Upper lobe of right lung (tissue), 1 donor: ENCODE measurements at regions not wholly inside any gene's neighbourhood (a gene's known extent, or its start where the extent isn't known, plus 50 kb on each side); places are given as distances from the start of the nearest gene placed in this dataset.

ENCODE experiments used
- ATAC-seq: fragments of 200-7000 bp; cut with Tn5 transposase; one replicate; pipeline ENCODE4 v1.9.1; 2020; ENCODE audit warnings: mild to moderate bottlenecking, moderate library complexity
- DNase-seq: peaks from one replicate; pipeline ENCODE4 v3.0.0-alpha.2; 2020
- H3K27ac ChIP-seq: fragments of 200-600 bp; one replicate; pipeline ENCODE4 v1.8.0; 2022
- H3K27me3 ChIP-seq: fragments of 200-600 bp; one replicate; pipeline ENCODE4 v1.8.0; 2022; ENCODE audit warnings: mild to moderate bottlenecking
- H3K36me3 ChIP-seq: fragments of 200-600 bp; one replicate; pipeline ENCODE4 v1.8.0; 2022
- H3K4me1 ChIP-seq: fragments of 200-600 bp; one replicate; pipeline ENCODE4 v1.8.0; 2022
- H3K4me3 ChIP-seq: fragments of 200-600 bp; one replicate; pipeline ENCODE4 v1.8.0; 2022; ENCODE audit warnings: mild to moderate bottlenecking
- H3K9me3 ChIP-seq: fragments of 200-600 bp; one replicate; pipeline ENCODE4 v1.8.0; 2022
- intact Hi-C: fragments of 100-400 bp; cut with DNase I; formaldehyde crosslinking; loops from one replicate; pipeline ENCODE4 v1.11.0; 2022
- TF ChIP-seq, protein P1 (sequence below): fragments of 200-600 bp; IDR thresholded peaks from one replicate; pipeline ENCODE4 v1.8.0; 2022; ENCODE audit warnings: antibody characterized with exemption
- donor health status: DM: no; HTN: yes; CAD: no; lungs with severe emphysema.

DNA sequence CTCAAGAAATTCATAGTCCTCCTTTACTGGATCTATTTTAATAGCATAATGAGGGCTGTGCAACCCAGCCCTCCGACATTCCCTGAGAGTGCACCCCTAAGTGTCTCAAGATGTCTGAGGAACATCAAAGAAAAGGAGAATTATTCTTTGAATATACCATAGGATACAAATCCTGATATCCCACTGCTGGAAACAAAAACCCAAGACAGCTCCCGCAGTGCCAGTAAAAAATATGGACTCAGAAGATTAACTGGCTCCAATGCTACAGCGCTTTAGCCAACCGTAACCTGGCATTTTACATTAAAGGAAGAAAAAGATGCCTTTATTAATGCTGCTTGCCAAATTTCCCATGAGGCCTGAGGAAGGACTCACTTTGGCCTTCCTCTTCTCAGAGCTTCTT lies 168.4 kb downstream of the TTC32 start:
- TF ChIP-seq, protein P1, sequence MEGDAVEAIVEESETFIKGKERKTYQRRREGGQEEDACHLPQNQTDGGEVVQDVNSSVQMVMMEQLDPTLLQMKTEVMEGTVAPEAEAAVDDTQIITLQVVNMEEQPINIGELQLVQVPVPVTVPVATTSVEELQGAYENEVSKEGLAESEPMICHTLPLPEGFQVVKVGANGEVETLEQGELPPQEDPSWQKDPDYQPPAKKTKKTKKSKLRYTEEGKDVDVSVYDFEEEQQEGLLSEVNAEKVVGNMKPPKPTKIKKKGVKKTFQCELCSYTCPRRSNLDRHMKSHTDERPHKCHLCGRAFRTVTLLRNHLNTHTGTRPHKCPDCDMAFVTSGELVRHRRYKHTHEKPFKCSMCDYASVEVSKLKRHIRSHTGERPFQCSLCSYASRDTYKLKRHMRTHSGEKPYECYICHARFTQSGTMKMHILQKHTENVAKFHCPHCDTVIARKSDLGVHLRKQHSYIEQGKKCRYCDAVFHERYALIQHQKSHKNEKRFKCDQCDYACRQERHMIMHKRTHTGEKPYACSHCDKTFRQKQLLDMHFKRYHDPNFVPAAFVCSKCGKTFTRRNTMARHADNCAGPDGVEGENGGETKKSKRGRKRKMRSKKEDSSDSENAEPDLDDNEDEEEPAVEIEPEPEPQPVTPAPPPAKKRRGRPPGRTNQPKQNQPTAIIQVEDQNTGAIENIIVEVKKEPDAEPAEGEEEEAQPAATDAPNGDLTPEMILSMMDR: no peak
- no peak overlapping the region for H3K27ac ChIP-seq
- H3K27me3 ChIP-seq: no peaks in the 10 kb centered on the region
- no peak overlapping the region for H3K4me3 ChIP-seq
- intact Hi-C loops: no loop called here
- no peaks in the 10 kb centered on the region for H3K9me3 ChIP-seq
- ATAC-seq (no peak), DNase-seq (no peak)
- no peaks in the 10 kb centered on the region for H3K4me1 ChIP-seq
- H3K36me3 ChIP-seq: no peaks in the 10 kb centered on the region

DNA sequence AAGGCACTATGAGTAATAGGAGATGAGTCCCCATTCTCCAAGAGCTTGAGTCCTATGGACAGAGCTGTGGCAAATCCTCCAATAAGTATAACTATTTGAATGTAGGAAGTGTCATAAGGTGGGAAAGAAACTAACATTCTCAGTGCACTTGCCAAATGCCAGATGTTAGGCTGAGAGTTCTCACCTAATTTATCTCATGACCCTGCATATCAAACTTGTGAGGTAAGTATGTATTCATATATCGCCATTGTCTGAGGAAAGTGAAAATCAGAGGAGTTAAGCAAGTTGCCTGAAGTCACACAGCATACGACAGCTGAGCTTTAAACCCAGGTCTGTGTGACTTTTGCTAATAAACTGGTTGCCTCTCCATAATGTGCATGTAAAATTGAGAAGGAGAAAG lies 169.5 kb downstream of the TTC32 start:
- Histone ChIP-seq H3K4me1 (no peaks in the 10 kb centered on the region), H3K36me3 (no peaks in the 10 kb centered on the region), H3K4me3 (no peak overlapping the region), H3K27me3 (no peaks in the 10 kb centered on the region), H3K9me3 (no peaks in the 10 kb centered on the region), H3K27ac (no peak overlapping the region)
- DNase-seq: no peak
- TF ChIP-seq, protein P1: no peak
- intact Hi-C loops: no loop called here
- ATAC-seq: no peak

DNA sequence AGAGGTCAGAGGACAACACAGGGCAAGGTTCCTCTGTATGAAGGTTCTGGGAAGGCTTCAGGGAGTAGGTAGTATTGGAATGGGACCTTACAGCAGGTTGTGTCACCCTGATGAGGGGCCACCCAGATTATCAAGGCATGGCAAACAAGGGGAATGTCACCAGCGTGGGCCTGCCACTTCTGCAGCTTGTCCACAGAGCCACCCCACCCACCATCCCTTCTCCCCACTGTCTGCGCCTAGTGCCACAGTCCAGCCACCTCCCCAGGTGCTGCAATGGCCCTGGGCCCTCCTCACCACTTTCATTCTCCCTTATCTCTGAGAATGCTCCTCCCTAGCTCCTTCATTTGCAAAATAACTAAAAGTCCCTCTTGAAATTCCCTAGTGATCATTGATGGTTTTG lies 170.3 kb downstream of the TTC32 start:
- Histone ChIP-seq H3K4me1 (no peaks in the 10 kb centered on the region), H3K9me3 (no peaks in the 10 kb centered on the region), H3K27me3 (no peaks in the 10 kb centered on the region), H3K36me3 (no peaks in the 10 kb centered on the region), H3K4me3 (no peak overlapping the region), H3K27ac (no peak overlapping the region)
- intact Hi-C loops: no loop called here
- TF ChIP-seq, protein P1: no peak
- DNase-seq (no peak), ATAC-seq (no peak)

DNA sequence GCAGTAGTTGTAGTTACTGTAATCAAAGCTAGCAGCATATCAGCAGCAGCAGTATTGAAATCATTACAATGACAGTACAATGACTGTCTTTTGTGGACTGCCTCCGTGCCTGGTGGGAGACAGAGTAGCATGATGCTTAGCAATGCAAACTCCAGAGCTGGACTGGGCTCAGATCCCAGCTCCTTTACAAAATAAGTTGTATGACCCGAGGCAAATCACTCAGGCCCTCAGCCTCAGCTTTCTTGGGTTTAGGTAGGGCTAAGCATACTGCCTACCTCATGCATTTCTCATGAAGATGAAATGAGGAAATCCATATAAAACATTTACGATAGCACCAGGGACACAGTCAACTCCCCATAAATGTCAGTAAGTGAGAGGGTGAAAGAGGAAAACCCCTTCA lies 170.7 kb downstream of the TTC32 start:
- intact Hi-C loops: no loop called here
- no peaks in the 10 kb centered on the region for H3K36me3 ChIP-seq
- ATAC-seq: no peak

DNA sequence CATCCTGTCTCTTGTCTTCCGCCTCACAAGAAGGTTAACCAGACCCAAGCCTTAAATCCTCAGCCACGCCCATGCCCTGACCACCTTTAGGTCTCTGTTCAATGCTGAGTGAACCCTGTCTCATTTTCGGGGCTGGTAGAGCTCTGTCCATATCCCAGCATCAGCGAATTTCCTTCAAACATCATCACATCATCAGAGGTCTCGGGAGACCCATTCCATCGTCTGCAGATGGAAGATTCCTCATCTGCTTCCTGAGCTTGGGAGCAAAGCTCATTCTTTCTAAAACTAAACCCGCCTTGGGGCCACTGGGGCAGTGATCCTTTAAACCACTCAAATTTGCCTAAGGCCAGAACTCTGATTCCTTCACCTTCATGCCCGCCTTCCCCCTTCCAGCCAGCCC lies 173.7 kb downstream of the TTC32 start:
- Histone ChIP-seq H3K4me3 (no peak overlapping the region), H3K27me3 (no peaks in the 10 kb centered on the region), H3K27ac (no peak overlapping the region), H3K36me3 (no peaks in the 10 kb centered on the region), H3K4me1 (no peaks in the 10 kb centered on the region), H3K9me3 (no peaks in the 10 kb centered on the region)
- no peak for ATAC-seq
- no peak for DNase-seq
- intact Hi-C loops: no loop called here
- TF ChIP-seq, protein P1: no peak

More for the DNA sequence above, 170.7 kb downstream of the TTC32 start:
- Histone ChIP-seq H3K27me3 (no peaks in the 10 kb centered on the region), H3K4me1 (no peaks in the 10 kb centered on the region), H3K9me3 (no peaks in the 10 kb centered on the region), H3K4me3 (no peak overlapping the region), H3K27ac (no peak overlapping the region)
- TF ChIP-seq, protein P1: no peak
- DNase-seq: no peak

DNA sequence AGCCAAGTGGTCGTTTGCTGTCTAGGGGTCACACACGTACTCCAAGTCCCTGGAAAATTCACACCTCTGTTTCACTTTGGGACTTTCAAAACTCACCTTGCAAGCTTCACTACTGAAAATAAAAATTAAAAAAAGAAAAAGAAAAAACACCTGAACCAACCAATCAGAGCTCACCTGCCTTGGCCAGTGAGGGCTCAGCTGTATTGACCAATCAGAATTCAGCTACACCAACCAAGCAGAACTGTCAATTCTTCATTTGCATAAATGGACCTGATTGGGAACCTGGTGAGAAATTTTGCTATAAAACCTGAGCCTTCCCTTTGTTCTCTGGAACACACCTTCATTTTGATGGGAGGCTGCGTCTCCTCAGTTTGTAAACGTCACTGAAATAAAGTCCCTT lies 176.4 kb downstream of the TTC32 start:
- DNase-seq (no peak), ATAC-seq (no peak)
- Histone ChIP-seq H3K36me3 (no peaks in the 10 kb centered on the region), H3K9me3 (no peaks in the 10 kb centered on the region), H3K27me3 (no peaks in the 10 kb centered on the region), H3K4me1 (no peaks in the 10 kb centered on the region), H3K4me3 (no peak overlapping the region), H3K27ac (no peak overlapping the region)
- TF ChIP-seq, protein P1: no peak
- intact Hi-C loops: no loop called here
